AG10803 (cell line): ENCODE measurements at regions not wholly inside any gene's neighbourhood (a gene's known extent, or its start where the extent isn't known, plus 50 kb on each side); places are given as distances from the start of the nearest gene placed in this dataset.

ENCODE experiments used
- DNase-seq: peaks from one replicate; pipeline ENCODE4 v3.0.0; 2010; ENCODE audit warnings: low read depth
- H3K4me3 ChIP-seq: 2 replicates; pipeline ENCODE4 v1.5.1; 2011; ENCODE audit warnings: mild to moderate bottlenecking, low read length, control low read depth
- CTCF ChIP-seq: conservative IDR thresholded peaks from 2 replicates; pipeline ENCODE4 v1.5.1; 2011; ENCODE audit warnings: mild to moderate bottlenecking, low read length, control low read depth, inconsistent platforms

- no peak for TF ChIP-seq CTCF
- DNase-seq: no peak
- no peak overlapping the region for H3K4me3 ChIP-seq
Measured at GRCh38 chr22:47486569-47487312, 724.3 kb downstream of the TBC1D22A start.

- DNase-seq: no peak
- TF ChIP-seq CTCF: no peak
- no peak overlapping the region for H3K4me3 ChIP-seq
Measured at GRCh38 chr22:47484960-47485569, 722.6 kb downstream of the TBC1D22A start.

- no peak for DNase-seq
- TF ChIP-seq CTCF: no peak
- H3K4me3 ChIP-seq: no peak overlapping the region
Measured at GRCh38 chr22:47476231-47476630, 713.8 kb downstream of the TBC1D22A start.

GRCh38 chr22:47474895-47475294, 712.4 kb downstream of the TBC1D22A start:
- TF ChIP-seq CTCF: no peak
- DNase-seq: no peak
- no peak overlapping the region for H3K4me3 ChIP-seq

GRCh38 chr22:47474464-47474863, 712.0 kb downstream of the TBC1D22A start:
- no peak for TF ChIP-seq CTCF
- H3K4me3 ChIP-seq: no peak overlapping the region
- DNase-seq: no peak

GRCh38 chr22:47472636-47473035, 710.2 kb downstream of the TBC1D22A start:
- no peak for TF ChIP-seq CTCF
- DNase-seq: no peak
- no peak overlapping the region for H3K4me3 ChIP-seq

GRCh38 chr22:47471406-47471805, 709.0 kb downstream of the TBC1D22A start:
- TF ChIP-seq CTCF: no peak
- DNase-seq: no peak
- no peak overlapping the region for H3K4me3 ChIP-seq
